Dedifferentiated amniotic fluid mesenchymal stem cell (primary cell): ENCODE measurements at regions not wholly inside any gene's neighbourhood (a gene's known extent, or its start where the extent isn't known, plus 50 kb on each side); places are given as distances from the start of the nearest gene placed in this dataset.

Experiments used
- DNase-seq: peaks from one replicate; pipeline ENCODE4 v3.0.0-alpha.2; 2016; ENCODE audit errors: extremely low spot score

DNA sequence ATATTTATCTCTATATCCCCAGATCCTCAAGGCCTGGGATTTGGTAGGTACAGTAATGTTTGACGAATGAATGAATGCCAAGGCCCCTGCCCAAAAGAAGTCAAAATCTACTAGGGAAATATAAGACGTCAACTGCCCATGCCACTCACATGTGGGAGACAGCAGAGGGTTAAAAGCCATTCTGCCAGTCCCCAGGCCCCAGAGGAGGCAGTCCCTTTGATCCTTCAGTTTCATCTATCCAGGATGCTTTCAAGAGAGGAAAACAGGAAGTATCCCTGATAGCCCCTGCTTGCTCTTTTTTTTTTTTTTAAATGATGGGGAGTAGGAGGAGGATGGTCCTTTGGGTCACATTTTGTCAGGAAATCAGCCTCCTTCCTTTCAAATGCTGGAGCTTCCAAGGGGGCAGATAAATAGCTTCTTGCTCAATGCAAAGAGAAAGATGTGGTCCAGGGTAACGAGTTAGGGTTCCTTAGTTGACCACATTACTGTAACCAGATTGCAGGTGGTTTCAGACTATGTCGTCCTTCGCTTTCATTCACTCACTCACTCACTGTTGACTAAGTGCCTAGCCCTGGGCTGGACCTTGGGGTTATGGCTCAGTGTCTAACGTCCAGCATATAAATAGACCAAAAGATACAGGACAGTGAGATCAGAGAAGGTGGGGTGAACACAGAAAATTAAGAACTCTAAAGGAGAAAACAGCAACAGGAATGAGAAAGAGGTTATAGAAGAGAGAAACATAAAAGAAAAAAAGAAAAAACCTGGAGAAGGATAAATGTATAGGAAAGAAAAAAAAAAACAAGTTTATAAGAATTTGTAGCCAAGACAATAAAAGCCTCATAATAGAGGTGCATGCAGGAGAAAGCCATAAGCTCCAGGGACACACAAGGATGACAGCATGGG is 64.6 kb upstream of the PIM1 start:
- DNase-seq = no peak

DNA sequence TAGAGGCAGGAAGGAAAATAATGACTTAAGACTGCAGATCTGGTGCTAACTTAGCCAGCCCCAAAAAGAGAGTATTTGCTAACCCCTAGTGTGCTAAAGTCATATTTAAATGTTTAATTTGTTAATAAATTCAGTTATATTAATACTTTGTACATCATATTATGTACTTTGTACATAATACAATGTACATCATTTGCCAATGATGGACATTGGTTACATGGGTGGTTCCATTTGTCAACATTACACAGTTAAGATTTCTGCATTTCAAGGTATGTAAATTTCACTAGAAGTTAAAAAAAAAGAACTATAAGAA is 63.9 kb upstream of the PIM1 start:
- DNase-seq = no peak

DNA sequence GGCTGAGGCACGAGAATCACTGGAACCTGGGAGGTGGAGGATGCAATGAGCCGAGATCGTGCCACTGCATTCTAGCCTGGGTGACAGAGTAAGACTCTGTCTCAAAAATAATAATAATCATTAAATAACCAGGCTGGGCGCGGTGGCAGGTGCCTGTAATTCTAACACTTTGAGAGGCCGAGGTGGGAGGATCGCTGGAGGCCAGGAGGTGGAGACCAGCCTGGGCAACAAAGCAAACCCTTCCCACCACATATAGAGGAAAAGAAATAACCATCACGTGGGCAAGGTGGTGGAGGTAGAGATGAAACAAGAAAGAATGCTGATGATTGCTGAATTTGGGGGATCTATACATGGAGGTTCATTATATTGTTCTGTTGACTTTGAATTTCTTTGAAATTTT is 63.4 kb upstream of the PIM1 start:
- no peak for DNase-seq

DNA sequence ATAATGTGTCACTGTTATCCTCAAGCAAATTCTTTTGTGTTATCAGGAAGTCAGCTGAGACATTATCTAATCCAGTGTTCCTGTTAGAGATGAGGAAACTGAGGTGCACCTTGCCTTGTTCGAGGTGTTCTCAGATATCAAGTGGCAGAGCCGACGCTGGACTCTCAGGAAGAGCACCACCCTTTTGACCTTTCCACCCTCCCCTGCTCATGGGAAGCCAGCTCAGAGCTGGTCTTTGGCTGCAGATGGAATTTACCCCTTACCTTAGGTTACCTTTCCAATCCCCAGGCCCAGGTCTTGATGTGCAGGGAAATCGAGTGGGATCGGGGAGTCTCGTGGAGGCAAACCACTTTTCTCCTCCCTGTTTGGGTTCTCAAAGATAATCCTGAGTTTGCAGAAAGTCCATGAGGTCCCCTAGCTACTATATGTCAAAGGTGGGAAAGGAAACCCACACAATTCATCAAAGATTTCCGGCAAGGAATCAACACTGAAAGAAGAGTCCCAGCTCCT is 62.9 kb upstream of the PIM1 start:
- DNase-seq = no peak

DNA sequence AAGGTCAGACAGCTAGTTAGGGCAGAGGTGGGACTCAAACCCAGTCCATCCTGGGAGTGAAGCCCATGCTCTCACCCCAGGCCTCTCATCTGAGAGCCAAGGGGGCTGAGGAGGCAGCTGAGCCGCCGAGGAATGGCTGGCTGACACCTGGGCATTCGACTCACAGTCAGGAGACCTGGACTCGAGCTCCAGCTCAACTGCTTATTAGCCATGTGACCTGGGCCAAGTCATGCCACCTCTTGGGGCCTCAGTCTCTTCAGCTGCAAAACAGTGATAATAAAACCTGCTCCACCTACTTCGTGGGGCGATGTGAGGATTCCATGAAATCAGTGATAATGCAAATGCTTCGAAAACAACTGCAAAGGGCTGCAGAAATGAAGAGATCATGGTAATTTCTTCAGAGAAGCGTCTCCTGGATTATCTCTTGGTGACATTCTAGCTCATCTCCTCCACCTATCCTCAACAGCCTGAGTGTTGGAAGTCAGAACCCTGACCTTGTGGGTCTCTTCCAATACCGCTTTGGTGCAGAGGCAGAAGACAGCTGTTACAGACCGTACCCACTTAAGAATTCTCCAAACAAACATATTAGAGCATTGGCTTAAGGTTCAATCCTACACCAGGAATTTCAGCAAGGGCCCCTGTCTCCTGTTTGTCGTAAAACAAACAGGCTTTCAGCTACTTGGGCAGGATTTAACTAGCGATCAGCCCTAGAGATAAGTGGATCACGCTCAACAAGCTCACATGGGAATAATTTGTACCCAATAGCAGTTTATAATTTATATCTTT is 60.0 kb upstream of the PIM1 start:
- no peak for DNase-seq

DNA sequence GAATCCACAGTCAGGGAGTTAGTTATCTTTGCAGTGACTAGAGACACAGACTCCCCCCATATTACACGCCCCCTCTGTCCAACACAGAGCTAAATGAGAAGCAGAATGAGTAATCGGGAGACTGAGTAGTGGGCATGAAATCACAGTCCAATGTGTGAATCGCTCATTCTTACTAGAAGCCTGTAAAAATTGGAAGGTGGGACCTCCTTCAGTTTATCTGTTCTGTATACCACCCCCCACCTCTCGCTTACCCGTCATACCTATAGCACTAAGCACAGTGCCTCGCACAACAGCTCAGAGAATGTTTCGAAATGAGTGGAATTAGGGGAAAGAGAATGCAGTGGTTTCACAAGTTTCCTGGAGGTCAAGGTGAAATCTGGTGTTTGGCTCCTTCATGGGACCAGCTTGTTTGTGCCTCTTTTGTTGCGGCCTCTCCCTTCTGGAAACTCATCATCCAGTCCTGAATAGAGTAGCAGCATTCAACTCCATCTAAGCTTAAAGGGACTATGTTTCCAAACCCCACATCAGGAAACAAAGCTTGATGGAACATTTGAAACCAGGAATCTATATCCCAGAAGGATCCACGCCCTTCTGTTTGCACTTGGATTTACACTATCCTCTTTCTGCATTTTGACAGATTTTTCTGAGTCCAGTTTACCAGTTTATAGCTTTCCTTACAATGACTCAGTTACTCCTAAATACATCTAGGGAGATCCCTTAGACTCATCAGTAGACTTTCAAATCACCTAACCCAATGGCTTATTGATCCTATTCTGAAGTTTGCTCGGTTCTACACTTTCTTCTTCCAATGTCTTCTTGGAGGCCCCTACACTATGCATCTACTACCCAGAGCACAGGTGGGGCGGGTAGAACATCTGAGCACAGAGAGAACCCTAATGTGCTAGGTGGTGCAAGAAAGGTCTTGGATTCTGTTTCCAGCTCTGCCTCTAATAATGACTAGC is 59.2 kb upstream of the PIM1 start:
- no peak for DNase-seq

DNA sequence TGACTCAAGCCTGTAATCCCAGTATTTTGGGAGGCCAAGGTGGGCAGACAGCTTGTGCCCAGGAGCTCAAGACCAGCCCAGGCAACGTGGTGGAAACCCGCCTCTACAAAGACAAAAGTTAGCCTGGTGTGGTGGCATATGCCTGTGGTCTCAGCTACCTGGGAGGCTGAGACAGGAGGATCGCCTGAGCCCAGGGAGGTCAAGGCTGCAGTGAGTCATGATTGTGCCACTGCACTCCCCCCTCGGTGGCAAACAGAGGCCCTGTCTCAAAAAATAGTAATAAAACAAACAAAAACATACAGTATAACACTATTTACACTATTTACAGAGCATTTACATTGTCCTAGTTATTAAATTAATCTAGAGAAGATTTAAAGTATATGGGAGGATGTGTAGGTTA is 56.0 kb upstream of the PIM1 start:
- DNase-seq = no peak

DNA sequence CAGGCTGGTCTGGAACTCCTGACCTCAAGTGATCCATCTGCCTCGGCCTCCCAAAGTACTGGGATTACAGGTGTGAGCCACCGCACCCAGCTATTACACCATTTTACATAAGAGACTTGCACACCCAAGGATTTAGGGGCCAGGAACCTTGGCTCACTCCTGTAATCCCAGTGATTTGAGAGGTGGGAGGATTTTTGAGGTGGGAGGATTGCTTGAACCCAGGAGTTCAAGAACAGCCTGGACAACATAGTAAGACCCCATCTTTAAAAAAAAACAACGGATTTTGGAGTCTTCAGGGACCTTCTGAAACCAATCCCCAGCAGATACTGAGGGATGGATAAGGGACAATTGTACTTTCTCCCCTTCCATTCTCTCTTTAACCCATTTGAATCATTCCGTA is 55.3 kb upstream of the PIM1 start:
- DNase-seq = no peak

DNA sequence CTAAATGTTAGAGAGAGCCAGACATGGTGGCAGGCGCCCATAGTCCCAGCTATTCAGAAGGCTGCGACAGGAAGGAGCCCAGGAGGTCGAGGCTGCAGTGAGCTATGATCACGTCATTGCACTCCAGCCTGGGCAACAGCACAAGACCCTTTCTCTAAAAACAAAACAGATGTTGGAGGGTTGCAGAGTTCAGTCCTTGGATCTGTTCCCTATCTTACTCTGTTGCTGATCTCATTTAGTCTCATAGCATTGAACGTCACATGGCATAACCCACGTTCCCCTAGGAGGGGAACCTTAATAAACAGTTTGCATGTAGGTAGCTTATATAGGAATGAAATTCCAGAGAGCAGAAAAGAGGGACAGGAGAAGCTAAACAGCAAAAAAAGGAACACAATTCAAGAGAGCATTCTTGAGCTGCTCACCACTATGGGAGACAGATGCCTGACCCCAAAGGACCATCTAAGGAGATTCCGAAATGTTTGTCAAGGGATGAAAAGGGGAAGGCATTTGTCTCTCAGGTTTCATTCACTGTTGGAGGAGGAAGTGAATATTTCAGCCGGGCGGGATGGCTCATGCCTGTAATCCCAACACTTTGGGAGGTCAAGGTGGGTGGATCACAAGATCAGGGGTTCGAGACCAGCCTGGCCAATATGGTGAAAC is 54.6 kb upstream of the PIM1 start:
- no peak for DNase-seq

DNA sequence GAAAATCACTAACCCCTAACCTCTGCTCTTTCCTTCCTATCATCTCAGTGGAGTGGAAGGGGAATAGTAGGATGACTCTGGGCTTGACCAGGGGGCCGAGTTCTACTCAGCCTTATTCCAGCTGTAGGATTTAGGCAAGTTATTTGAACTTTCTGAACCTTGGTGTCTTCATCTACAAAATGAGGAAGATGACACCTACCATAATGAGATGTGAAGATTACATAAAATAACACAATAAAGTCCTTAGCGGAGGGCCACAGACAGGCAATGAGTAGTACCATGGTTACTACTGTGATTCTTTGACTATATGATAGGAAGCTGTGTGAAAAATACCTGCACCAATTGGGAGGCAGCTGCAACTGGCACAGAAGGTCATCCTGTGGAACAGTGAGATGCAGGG is 53.6 kb upstream of the PIM1 start:
- DNase-seq = no peak

DNA sequence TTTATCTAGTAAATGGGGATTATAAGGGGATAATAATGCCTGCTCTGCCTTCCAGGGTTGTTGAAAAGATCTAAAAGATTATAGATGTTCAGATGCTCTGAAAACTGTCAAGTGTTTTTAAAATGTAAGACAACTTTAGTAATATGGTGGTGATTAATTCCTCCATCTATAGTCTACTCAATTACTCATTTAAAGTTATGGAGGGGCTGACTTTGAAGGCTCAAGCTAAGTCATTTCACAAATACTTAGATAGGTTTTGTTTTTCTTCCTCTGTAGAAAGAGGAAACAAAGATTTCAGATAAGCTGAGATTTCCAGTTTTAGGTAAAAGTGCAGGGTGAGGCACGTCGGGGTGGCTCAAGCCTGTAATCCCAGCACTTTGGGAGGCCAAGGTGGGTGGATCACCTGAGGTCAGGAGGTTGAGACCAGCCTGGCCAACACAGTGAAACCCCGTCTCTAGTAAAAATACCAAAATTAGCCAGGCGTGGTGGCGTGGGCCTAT is 50.5 kb upstream of the PIM1 start:
- DNase-seq = no peak
